GM20000 (cell line): ENCODE measurements at regions not wholly inside any gene's neighbourhood (a gene's known extent, or its start where the extent isn't known, plus 50 kb on each side); places are given as distances from the start of the nearest gene placed in this dataset.

ENCODE experiments used
- DNase-seq: peaks from one replicate; pipeline ENCODE4 v3.0.0; 2012; ENCODE audit warnings: low spot score
- CTCF ChIP-seq: IDR thresholded peaks from 2 replicates; pipeline ENCODE4 v1.5.1; 2012; ENCODE audit warnings: mild to moderate bottlenecking, control low read depth; ENCODE audit errors: extremely low read depth, missing control alignments

DNA sequence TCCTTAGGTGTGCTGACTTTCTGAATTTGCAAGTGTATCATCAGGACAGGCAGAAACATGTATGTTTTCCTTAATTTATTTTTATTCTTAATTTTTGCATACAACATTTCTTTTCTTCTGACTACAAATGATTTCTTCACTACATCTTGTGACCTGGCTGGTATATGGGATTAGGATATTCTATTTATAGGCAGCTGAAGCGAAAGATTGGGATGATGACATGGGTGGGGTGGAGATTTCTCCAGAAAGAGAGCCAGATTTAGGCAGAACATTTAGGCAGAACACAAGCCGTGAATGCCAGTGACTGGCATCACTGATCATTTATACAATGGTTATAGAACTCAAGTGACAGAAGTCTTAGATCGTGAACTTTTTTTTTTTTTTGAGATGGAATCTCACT lies 256.7 kb downstream of the KLF6 start:
- no peak for TF ChIP-seq CTCF
- DNase-seq = no peak

DNA sequence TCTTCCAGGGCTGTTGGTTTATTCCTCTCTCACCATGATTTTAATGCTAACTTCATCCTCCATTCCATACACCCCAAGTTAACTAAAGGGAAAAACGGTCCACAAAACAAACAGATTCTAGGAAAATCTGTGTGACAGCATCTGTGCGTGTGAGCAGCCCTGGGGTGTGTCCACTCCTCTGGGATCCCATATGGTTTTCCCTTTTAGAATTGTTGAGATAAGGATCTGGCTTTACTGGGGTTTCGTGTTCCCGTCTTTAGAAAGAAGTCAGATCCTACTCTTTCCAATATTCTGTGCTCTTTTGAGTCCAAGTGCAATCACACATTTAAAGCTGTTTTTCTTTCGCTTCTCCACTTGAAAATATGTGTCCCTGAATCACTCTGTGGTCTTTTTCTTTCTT lies 257.1 kb downstream of the KLF6 start:
- DNase-seq = no peak
- no peak for TF ChIP-seq CTCF

GRCh38 chr10:3526727-3527501 lies 258.1 kb downstream of the KLF6 start:
- TF ChIP-seq CTCF = no peak
- DNase-seq = no peak

- TF ChIP-seq CTCF = no peak
- no peak for DNase-seq
These were observed 259.1 kb downstream of the KLF6 start for GRCh38 chr10:3525832-3526449.

DNA sequence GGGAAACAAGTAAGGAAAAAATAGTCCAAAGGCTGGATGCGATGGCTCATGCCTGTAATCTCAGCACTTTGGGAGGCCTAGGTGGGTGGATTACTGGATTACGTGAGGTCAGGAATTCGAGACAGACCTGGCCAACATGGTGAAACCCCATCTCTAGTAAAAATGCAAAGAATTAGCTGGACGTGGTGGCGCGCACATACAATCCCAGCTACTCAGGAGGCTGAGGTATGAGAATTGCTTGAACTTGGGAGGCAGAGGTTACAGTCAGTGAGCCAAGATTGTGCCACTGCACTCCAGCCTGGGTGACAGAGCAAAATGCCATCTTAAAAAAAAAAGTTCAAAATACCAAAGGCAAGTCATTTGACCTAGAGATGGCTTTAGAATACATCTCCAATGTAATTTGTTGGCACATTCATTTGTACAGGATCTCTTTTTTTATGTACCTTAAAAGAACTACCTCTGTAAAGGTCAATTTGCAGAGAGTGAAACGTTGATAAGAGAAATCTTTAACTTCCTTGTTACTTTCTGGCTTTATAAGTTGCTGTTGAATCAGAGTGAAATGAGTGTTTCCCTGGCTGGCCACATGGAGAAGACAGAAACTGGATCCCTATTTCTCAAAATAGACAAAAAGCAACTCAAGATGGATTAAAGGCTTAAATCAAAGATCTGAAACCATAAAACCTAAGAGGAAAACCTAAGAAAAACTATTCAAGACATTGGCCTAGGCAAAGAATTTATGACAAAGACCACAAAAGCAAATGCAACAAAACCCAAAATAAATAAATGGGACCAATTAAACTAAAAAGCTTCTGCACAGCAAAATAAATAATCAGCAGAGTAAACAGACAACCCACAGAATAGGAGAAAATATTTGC lies 260.7 kb downstream of the KLF6 start:
- no peak for DNase-seq
- no peak for TF ChIP-seq CTCF

DNA sequence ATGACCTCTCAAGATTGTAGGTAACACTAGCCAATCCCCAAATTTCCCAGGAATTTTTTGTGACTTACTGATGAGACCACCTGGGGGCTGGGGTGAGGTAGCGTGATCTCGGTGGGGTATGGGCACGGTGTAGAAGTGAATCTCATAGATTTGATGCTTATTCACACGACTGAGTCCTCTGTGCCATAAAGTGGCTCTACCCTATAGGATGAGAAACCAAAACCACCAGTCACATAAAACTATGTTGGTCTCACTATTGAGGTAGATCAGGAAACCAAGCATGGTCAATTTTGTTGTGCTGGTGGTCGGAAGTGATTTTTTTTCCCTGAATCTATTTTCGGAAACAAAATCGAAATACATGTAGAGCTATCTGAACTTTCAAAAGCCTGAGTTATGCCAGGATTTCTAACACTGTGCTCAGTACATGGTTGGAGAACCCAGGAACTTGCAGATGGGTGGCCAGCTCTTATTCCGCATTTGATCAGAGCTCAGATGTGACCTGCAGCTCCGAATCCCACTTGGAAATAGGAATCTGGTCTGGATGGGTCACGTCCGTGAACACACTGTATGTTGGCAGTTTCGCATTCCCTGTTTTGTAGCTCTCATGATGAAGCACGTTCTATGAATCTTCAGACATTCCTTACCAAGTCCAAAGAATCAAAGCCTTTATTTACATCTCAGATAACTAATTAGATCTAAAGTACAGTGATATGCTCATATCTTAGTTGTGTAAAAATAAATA lies 261.5 kb downstream of the KLF6 start:
- DNase-seq = no peak
- TF ChIP-seq CTCF = no peak

DNA sequence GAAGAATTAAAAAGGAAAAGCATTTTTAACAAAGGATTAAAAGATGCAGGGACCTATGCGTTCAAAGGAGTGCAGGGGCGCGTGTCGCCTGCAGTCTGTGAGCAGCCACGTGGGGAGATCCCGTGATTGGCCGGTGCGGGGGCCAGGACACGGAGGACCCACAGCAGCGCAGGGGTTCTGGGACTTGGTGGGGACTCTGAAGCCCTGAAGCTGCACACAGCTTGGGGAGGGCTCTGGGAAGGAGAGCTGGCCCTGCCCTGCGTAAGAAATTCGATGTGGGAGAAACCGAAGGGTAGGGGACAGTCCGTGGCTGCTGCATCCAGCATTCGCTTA lies 268.1 kb downstream of the KLF6 start:
- no peak for TF ChIP-seq CTCF
- no peak for DNase-seq
